Activated T-helper 9 cell treated with anti-CD3 and anti-CD28 coated beads, Interleukin-2, amount 50 U/mL, for 16 hours (primary cell): ENCODE measurements at regions not wholly inside any gene's neighbourhood (a gene's known extent, or its start where the extent isn't known, plus 50 kb on each side); places are given as distances from the start of the nearest gene placed in this dataset.

ENCODE experiments used
- DNase-seq: peaks from one replicate; pipeline ENCODE4 v3.0.0-alpha.2; 2020; ENCODE audit warnings: low read depth

GRCh38 chr1:98203466-98203865, 282.6 kb upstream of the DPYD start:
- no peak for DNase-seq

GRCh38 chr1:98201666-98202081, 280.8 kb upstream of the DPYD start:
- no peak for DNase-seq

DNA sequence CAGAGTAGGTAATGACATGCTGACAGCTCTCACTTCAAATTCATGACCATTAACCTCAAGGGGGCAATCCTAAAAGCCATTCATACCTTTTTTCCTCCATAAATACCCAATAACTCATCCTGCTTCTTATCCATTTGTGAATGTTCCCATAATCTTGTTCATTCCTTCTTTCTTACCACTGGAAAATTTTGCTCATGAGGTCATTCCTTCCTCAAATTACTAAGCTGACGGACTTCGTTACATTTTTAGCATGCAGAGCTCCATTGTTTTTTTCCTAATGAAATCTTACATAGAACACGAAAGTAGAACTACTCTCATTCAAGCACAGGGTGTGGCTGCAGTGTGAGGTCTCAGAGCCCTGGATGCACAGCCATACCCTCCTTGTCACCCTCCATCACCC, 276.5 kb upstream of the DPYD start:
- no peak for DNase-seq

DNA sequence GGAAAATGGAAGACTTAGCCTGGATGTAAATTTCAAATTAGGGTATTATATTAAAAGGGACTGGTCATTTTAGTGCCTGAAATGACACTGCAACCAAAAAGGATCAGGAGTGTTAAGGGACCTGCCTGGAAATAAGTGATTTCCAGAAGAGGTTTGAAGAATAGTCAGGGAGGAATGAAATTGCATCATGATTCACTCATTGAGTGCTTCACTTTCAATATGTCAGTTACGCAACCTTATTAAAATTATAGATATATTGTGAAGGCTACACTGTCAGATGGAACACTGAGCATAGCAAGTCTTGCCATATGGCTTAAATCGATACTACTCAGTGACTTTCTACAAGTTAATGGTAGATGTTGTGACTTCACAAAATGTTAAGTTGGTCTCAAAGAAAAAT, 275.2 kb upstream of the DPYD start:
- no peak for DNase-seq

DNA sequence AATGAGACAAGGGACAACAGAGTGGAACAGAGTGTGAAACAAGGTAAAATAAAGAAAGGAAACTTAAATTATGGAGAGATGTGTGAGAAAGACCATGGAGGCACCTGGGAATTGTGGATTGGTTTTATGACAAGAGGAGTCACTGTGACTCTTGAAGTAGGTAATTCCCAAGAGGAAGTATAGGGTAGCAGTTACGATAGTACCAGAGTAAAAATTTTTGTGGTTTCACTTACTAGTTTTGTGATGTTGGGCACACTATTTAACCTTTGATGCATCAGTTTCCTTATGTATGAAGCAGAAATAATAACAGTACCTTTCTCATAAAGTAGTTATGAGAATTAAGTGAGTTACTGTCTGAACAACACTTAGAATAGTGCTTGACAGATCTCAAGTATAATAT, 267.9 kb upstream of the DPYD start:
- no peak for DNase-seq

- no peak for DNase-seq
Observed at GRCh38 chr1:98184856-98185255, 264.0 kb upstream of the DPYD start.

GRCh38 chr1:98181036-98181764, 260.4 kb upstream of the DPYD start:
- DNase-seq: no peak

GRCh38 chr1:98179151-98179773, 258.4 kb upstream of the DPYD start:
- no peak for DNase-seq

DNA sequence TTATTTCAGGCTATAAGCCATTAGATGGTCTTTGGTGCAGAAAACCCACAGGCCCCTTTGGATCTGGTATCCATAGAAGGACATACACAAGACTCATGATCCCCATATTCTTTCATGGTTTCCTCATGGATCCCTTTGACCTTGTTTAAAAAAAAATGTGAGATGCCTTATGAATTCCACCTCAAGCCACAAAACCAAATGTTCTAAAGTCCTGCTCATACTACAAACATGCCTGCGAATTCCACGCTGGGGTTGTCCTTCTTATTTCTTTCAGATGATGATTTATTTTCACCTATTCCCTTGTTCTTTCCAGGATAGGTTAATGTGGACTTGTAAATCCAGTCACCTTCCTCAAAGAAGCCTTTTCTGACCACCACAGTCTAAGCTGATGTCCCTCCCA, 256.9 kb upstream of the DPYD start:
- DNase-seq: no peak

- no peak for DNase-seq
Observed at GRCh38 chr1:98176936-98177335, 256.1 kb upstream of the DPYD start.

DNA sequence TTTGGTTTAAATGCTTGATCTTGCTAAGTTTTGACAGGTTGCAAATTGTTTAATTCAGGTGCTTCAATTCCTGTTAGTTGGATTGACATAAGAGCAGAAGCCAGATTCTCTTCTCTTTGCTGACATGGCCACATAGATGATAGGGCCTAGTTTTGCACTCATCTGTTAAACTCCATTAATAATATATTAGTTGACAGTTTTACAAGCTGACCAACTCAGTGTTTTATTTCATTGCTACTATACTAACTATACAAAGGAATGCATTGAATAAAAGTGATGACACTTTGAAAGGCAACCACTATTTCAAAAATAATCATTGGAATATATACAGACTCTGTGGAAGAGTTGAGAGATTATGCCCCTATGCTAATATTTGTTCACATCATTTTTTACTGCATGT, 255.6 kb upstream of the DPYD start:
- no peak for DNase-seq

- DNase-seq: no peak
Observed at GRCh38 chr1:98172578-98172977, 251.7 kb upstream of the DPYD start.

DNA sequence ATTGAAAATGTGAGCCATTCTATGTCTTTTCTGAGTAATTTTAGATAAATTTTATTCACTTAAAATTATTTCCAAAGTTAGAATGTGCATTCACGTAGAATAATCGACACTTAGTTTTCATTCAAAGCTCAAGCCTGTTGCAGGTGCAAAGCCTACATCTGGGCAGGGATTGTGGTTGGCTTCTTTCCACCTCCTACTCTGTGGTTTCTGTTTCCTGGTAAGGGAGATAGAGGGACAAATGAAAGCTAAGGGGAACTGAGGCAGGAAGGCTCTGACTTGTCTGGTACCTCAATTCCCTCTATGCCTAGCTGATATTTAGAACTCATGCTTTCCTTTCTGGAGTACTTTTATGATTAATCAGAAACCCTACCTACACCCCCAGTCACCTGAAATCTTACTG, 251.2 kb upstream of the DPYD start:
- DNase-seq: no peak

DNA sequence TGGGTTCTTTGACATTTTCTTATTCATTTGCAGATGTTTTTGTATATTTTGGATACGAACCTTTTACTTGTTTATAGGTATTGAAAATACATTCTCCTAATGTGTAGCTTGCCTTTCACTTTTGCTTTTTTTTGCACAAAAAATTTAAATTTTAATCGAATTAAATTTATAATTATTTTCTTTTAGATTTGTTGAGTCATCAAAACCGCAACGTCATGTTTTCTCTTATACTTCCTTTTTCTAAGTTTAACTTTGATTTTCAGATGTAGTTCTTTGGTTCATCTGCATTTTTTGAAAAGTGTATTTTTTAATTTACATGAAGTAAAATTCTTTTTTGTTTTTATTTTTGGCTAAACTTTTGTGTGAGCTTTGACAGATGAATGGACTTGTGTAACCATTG, 243.7 kb upstream of the DPYD start:
- no peak for DNase-seq

GRCh38 chr1:98157524-98158313, 236.9 kb upstream of the DPYD start:
- no peak for DNase-seq

DNA sequence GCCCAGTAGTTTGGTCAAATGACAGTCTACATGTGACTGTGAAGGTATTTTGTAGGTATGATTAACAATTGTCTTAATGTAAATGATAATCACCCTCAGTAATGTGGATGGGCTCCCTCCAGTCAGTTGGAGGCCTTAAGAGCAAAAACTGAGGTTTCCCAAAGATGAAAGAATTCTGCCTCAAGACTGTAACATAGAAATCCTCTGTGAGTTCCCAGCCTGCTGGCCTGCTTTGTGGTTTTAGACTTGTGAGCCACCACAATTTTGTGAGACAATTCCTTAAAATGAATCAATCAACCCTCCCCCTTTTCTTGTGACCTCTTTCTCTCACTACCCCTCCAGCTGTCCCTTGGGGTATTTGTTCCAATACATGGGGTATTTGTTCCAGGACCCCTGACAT, 226.4 kb upstream of the DPYD start:
- no peak for DNase-seq

DNA sequence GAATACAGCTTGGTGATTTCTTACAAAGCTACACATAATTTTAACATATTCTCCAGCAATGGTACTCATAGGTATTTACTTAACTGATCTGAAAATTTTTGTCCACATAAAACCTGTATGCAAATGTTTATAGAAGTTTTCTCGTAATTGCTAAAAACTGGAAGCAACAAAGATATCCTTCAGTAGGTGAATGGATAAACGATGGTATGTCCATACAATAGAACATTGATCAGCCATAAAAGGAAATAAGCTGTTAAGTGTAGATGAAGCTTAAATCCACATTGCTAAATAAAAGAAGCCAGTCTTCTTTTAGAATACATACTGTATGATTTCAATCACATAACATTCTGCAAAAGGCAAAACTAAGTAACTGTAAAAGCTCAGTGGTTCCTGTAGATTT, 224.8 kb upstream of the DPYD start:
- no peak for DNase-seq

- no peak for DNase-seq
Observed at GRCh38 chr1:98143403-98143802, 222.6 kb upstream of the DPYD start.

DNA sequence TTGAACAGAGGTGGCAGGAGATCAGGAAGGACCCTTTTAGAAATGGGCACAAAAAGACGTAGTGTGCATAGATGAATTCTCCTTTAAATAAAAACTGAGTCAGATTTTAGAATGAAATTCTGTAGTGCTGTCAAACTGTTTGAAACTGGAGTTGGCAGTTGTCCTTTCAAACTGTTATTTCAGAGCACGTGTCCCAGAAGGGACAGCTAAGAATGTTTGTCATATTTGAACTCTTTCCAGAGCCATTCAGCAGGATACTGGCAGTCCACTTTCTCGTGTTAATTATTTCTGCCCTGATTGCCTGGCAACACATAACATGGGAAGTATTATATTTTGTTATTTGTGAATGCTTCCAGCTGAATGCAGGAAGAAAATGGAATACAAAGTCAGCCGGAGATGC, 212.3 kb upstream of the DPYD start:
- DNase-seq: no peak

DNA sequence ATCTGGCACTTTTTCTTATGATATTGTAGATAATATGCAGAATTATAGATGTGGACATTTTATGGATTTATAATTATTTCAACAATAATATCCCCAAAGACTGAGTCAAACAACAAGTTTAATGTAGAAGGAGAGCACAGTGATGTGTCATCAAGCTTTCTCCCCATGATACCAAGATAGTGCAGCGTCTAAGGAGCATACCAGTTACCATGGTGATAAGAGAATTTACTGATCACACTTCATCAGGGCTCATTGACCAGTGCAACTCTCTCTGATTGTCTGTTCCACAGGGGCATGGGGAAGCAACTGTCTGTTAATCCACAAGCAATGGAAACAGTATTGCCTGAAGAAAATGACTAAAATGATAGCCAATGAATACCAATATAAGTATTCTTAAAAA, 209.6 kb upstream of the DPYD start:
- DNase-seq: no peak

DNA sequence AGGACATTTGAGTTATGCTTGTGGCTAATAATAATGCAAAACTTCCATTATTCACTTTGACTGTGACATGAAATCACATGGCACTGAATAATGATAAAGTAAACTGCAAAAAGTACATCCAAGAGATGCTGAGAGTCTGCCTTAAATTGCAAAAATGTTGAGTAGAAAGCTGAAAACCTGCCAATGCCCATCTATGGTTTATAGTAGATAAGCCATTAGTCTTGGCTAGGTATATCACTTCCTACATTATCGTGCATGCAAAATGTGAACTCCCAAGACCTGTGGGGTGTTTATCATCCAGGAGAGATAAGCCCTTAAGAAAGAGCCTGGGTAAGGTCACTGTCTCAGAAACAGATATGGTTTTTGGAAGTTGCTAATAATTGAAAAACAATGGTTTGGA, 208.7 kb upstream of the DPYD start:
- no peak for DNase-seq

DNA sequence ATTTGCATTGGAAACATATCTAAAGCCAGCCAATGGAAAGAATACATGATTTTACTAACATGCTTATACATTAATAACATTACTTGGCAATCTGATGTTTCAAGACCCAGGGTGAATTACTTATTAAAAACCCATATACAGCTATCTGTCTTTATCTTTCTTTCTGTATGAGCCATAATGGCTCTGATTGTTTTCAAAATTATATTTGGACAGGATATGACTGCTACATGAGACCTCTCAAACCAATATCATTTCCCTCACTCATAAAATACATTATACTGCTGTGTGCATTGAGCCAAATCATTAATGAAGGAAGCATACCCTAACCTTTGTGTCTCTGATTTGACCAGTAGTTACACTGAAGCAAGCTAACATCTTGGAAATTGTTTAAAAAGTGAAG, 205.9 kb upstream of the DPYD start:
- DNase-seq: no peak

GRCh38 chr1:98121646-98122045, 200.8 kb upstream of the DPYD start:
- no peak for DNase-seq
